ENCODE measurements at regions not wholly inside any gene's neighbourhood (a gene's known extent, or its start where the extent isn't known, plus 50 kb on each side); places are given as distances from the start of the nearest gene placed in this dataset.

- TF ChIP-seq CTCF (conservative IDR thresholded peaks at IDR 0.05; ENCODE audit: low read length) (no peak), EZH2phosphoT487 (IDR thresholded peaks at IDR 0.05; ENCODE audit: borderline replicate concordance) (no peak)
These were observed 1435.5 kb downstream of the MRPL39 start for GRCh38 chr21:24171736-24172135.

Measured in Loucy (cell line).